ENCODE measurements at regions not wholly inside any gene's neighbourhood (a gene's known extent, or its start where the extent isn't known, plus 50 kb on each side); places are given as distances from the start of the nearest gene placed in this dataset.

- DNase-seq (ENCODE audit: low read depth in 2 of 3, low spot score in 2 of 3): no peak
Observed at GRCh38 chr4:145347684-145348083, 134.0 kb upstream of the SMAD1 start.

GRCh38 chr4:145346081-145346480 is 135.6 kb upstream of the SMAD1 start:
- no peak for DNase-seq (ENCODE audit: low read depth in 2 of 3, low spot score in 2 of 3)

- DNase-seq (ENCODE audit: low read depth in 2 of 3, low spot score in 2 of 3): no peak
Observed at GRCh38 chr4:145345401-145345800, 136.3 kb upstream of the SMAD1 start.

GRCh38 chr4:145341381-145341780 is 140.3 kb upstream of the SMAD1 start:
- no peak for DNase-seq (ENCODE audit: low read depth in 2 of 3, low spot score in 2 of 3)

GRCh38 chr4:145340071-145340675 is 141.5 kb upstream of the SMAD1 start:
- no peak for DNase-seq (ENCODE audit: low read depth in 2 of 3, low spot score in 2 of 3)

- no peak for DNase-seq (ENCODE audit: low read depth in 2 of 3, low spot score in 2 of 3)
Observed at GRCh38 chr4:145339075-145339725, 142.5 kb upstream of the SMAD1 start.

GRCh38 chr4:145338568-145338967 is 143.1 kb upstream of the SMAD1 start:
- DNase-seq (ENCODE audit: low read depth in 2 of 3, low spot score in 2 of 3): no peak

GRCh38 chr4:145337391-145337790 is 144.3 kb upstream of the SMAD1 start:
- DNase-seq (ENCODE audit: low read depth in 2 of 3, low spot score in 2 of 3): no peak

- no peak for DNase-seq (ENCODE audit: low read depth in 2 of 3, low spot score in 2 of 3)
Observed at GRCh38 chr4:145333786-145334185, 147.9 kb upstream of the SMAD1 start.

- no peak for DNase-seq (ENCODE audit: low read depth in 2 of 3, low spot score in 2 of 3)
Observed at GRCh38 chr4:145326491-145326890, 146.1 kb upstream of the OTUD4 start.

GRCh38 chr4:145324161-145324560 is 143.8 kb upstream of the OTUD4 start:
- DNase-seq (ENCODE audit: low read depth in 2 of 3, low spot score in 2 of 3): no peak

GRCh38 chr4:145320294-145320693 is 139.9 kb upstream of the OTUD4 start:
- no peak for DNase-seq (ENCODE audit: low read depth in 2 of 3, low spot score in 2 of 3)

- DNase-seq (ENCODE audit: low read depth in 2 of 3, low spot score in 2 of 3): no peak
Observed at GRCh38 chr4:145319751-145320150, 139.4 kb upstream of the OTUD4 start.

GRCh38 chr4:145316897-145317574 is 136.6 kb upstream of the OTUD4 start:
- DNase-seq (ENCODE audit: low read depth in 2 of 3, low spot score in 2 of 3): no peak

- DNase-seq (ENCODE audit: low read depth in 2 of 3, low spot score in 2 of 3): no peak
Observed at GRCh38 chr4:145315811-145316225, 135.4 kb upstream of the OTUD4 start.

- no peak for DNase-seq (ENCODE audit: low read depth in 2 of 3, low spot score in 2 of 3)
Observed at GRCh38 chr4:145308598-145308997, 128.2 kb upstream of the OTUD4 start.

- DNase-seq (ENCODE audit: low read depth in 2 of 3, low spot score in 2 of 3): no peak
Observed at GRCh38 chr4:145307763-145308430, 127.5 kb upstream of the OTUD4 start.

GRCh38 chr4:145307120-145307519 is 126.7 kb upstream of the OTUD4 start:
- DNase-seq (ENCODE audit: low read depth in 2 of 3, low spot score in 2 of 3): no peak

- DNase-seq (ENCODE audit: low read depth in 2 of 3, low spot score in 2 of 3): no peak
Observed at GRCh38 chr4:145302725-145303124, 122.3 kb upstream of the OTUD4 start.

GRCh38 chr4:145301386-145302080 is 121.1 kb upstream of the OTUD4 start:
- DNase-seq (ENCODE audit: low read depth in 2 of 3, low spot score in 2 of 3): no peak

GRCh38 chr4:145299380-145300076 is 119.1 kb upstream of the OTUD4 start:
- DNase-seq (ENCODE audit: low read depth in 2 of 3, low spot score in 2 of 3): peak; percentile 29 to 56 (median 47)

All from activated CD8-positive, alpha-beta memory T cell treated with anti-CD3 and anti-CD28 coated beads for 48 hours (primary cell).